Kidney (tissue), 13 donors: ENCODE measurements at regions not wholly inside any gene's neighbourhood (a gene's known extent, or its start where the extent isn't known, plus 50 kb on each side); places are given as distances from the start of the nearest gene placed in this dataset.

Experiments
- DNase-seq, 5 donors: peaks; one replicate each; pipeline ENCODE4 v3.0.0-alpha.2; 2013 to 2020
- FAIRE-seq: peaks from 2 replicates; lab custom pipeline; 2012; peaks lifted over from hg19 to GRCh38; lab: Jason Lieb, UNC
- H3K27ac ChIP-seq, 2 donors: one replicate each; pipeline ENCODE4 v1.7.0; 2013; ENCODE audit warnings: low read depth in 2 of 2, low read length in 2 of 2, inconsistent platforms in 1 of 2
- H3K27me3 ChIP-seq: one replicate; pipeline ENCODE4 v1.7.1; 2013; ENCODE audit warnings: low read length, inconsistent platforms; ENCODE audit not compliant: control insufficient read depth, insufficient read depth
- H3K36me3 ChIP-seq, 3 donors: one replicate each; pipeline versions ENCODE4 v1.7.0 to v1.7.1; 2013; ENCODE audit warnings: low read length in 3 of 3, control low read depth in 1 of 3, inconsistent platforms in 1 of 3; ENCODE audit not compliant: insufficient read depth in 3 of 3, control insufficient read depth in 2 of 3
- H3K4me1 ChIP-seq, 3 donors: one replicate each; pipeline versions ENCODE4 v1.7.0 to v1.7.1; 2013; ENCODE audit warnings: low read length in 3 of 3, inconsistent platforms in 1 of 3, low read depth in 1 of 3; ENCODE audit not compliant: control insufficient read depth in 2 of 3, insufficient read depth in 2 of 3
- H3K4me3 ChIP-seq, 3 donors: one replicate each; pipeline versions ENCODE4 v1.7.0 to v1.8.1; 2013; ENCODE audit warnings: low read length in 3 of 3, control low read depth in 1 of 3, inconsistent platforms in 1 of 3
- H3K9ac ChIP-seq, 3 donors: one replicate each; pipeline versions ENCODE4 v1.7.0 to v1.7.1; 2013; ENCODE audit warnings: low read length in 3 of 3, control low read depth in 1 of 3, inconsistent platforms in 1 of 3
- H3K9me3 ChIP-seq, 3 donors: one replicate each; pipeline versions ENCODE4 v1.7.0 to v1.7.1; 2013; ENCODE audit warnings: low read length in 3 of 3, control low read depth in 1 of 3, inconsistent platforms in 1 of 3; ENCODE audit not compliant: control insufficient read depth in 2 of 3, insufficient read depth in 1 of 3
- CTCF ChIP-seq: IDR thresholded peaks from 3 replicates; pipeline ENCODE4 v1.5.1; 2012; ENCODE audit warnings: mild to moderate bottlenecking, moderate library complexity, borderline replicate concordance; ENCODE audit not compliant: insufficient read depth; ENCODE audit errors: extremely low read depth
- intact Hi-C: fragments of 100-400 bp; cut with DNase I; formaldehyde crosslinking; loops from one replicate; pipeline ENCODE4 v1.11.1; 2022
- donor health status: control.
- donor health status: control.
- donor health status: control.
- donor health status: control.
- donor health status: control.
- donor health status: DM: yes; HTN: yes; CAD: no.
- donor health status: Normal renal cell carcinoma (clear cell type).

- Histone ChIP-seq H3K4me1 (no peaks in the 10 kb centered on the region), H3K9me3 (no peaks in the 10 kb centered on the region), H3K36me3 (no peaks in the 10 kb centered on the region), H3K9ac (no peak overlapping the region), H3K4me3 (no peak overlapping the region), H3K27ac (no peak overlapping the region), H3K27me3 (peaks cover 7% of the 10 kb centered on the region)
- no peak for TF ChIP-seq CTCF
- FAIRE-seq (no peak), DNase-seq (no peak)
- intact Hi-C loops: no loop called here
Measured at GRCh38 chrX:110408949-110409588, 50.4 kb downstream of the RTL9 start.

GRCh38 chrX:110409925-110410324 lies 51.3 kb downstream of the RTL9 start:
- no peak for DNase-seq
- Histone ChIP-seq H3K9me3 (no peaks in the 10 kb centered on the region), H3K4me3 (no peak overlapping the region), H3K4me1 (no peaks in the 10 kb centered on the region), H3K27me3 (peaks cover 7% of the 10 kb centered on the region), H3K27ac (no peak overlapping the region), H3K36me3 (no peaks in the 10 kb centered on the region), H3K9ac (no peak overlapping the region)
- no peak for FAIRE-seq
- intact Hi-C loops: loop anchor here (5.0 kb wide), 1 partner anchor 253 kb away; no protein-coding TSS in a partner anchor
- no peak for TF ChIP-seq CTCF

DNA sequence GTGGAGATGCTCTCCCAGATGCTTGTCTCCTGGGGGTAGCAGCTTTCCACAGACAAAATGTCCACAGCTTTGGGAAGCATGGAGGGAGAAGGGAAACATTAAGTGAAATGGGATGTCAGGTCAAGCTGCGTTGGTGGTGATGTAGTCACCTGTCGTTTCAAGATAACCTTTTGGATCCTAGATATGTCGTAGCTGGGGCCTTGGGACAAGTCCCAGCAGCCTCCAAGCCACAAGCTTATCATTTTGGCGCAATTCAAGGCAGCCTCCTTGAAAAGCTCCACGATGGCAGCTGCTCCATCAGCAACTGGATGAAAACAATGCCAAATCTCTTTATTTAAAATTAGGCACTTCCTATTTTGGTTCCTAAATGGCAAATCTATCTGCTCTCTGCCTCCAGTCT lies 52.0 kb downstream of the RTL9 start:
- Histone ChIP-seq H3K9ac (no peak overlapping the region), H3K27ac (no peak overlapping the region), H3K4me1 (no peaks in the 10 kb centered on the region), H3K9me3 (no peaks in the 10 kb centered on the region), H3K36me3 (no peaks in the 10 kb centered on the region), H3K4me3 (no peak overlapping the region), H3K27me3 (peaks cover 5% of the 10 kb centered on the region)
- DNase-seq: no peak
- intact Hi-C loops: loop anchor here (5.0 kb wide), 1 partner anchor 253 kb away; no protein-coding TSS in a partner anchor
- no peak for TF ChIP-seq CTCF
- no peak for FAIRE-seq
